SK-N-SH (cell line): ENCODE measurements at regions not wholly inside any gene's neighbourhood (a gene's known extent, or its start where the extent isn't known, plus 50 kb on each side); places are given as distances from the start of the nearest gene placed in this dataset.

Source experiments
- CTCF ChIA-PET: fragments of 300-600, 350-600 bp; formaldehyde crosslinking; extraction: SDS; loops from one replicate; lab custom pipeline; 2021; lab: Yijun Ruan, JAX
- POLR2A ChIA-PET: fragments of 350-600 bp; sonication (Branson Sonifier 250); formaldehyde crosslinking; extraction: SDS; loops from one replicate; lab custom pipeline; 2020; ENCODE audit warnings: antibody characterized with exemption, inconsistent platforms; lab: Yijun Ruan, JAX
- DNase-seq: peaks from one replicate; pipeline ENCODE4 v3.0.0; 2012
- H2AFZ ChIP-seq: fragments of 200-600 bp; sonication (generic); 2 replicates; pipeline ENCODE4 v1.8.1; 2016; ENCODE audit warnings: antibody characterized with exemption, mild to moderate bottlenecking, low read depth
- H3F3A ChIP-seq: fragments of 200-600 bp; sonication (generic); replicated peaks from 2 replicates; pipeline ENCODE3; 2016; ENCODE audit warnings: antibody characterized with exemption, mild to moderate bottlenecking; ENCODE audit not compliant: insufficient read depth
- H3K27ac ChIP-seq, 2 experiments: fragments of 200-500 bp in 1 of 2; fragments of 200-600 bp in 1 of 2; sonication (Bioruptor generic) in 1 of 2; sonication (generic), shearing (Covaris generic) in 1 of 2; 2 replicates each; pipeline versions ENCODE4 v1.5.1 to v1.6.1; 2014 to 2016; ENCODE audit warnings: low read depth in 2 of 2, inconsistent platforms in 1 of 2, low read length in 1 of 2, mild to moderate bottlenecking in 1 of 2, mixed read lengths in 1 of 2
- H3K27me3 ChIP-seq: fragments of 200-600 bp; sonication (generic), shearing (Covaris generic); 2 replicates; pipeline ENCODE4 v1.6.1; 2016; ENCODE audit warnings: mixed run types; ENCODE audit not compliant: insufficient read depth
- H3K36me3 ChIP-seq, 2 experiments: fragments of 200-500 bp in 1 of 2; fragments of 200-600 bp in 1 of 2; sonication (Bioruptor generic) in 1 of 2; sonication (generic) in 1 of 2; replicated peaks in 1 of 2; 2 replicates each; pipeline versions ENCODE3 to v1.5.1; 2014 to 2016; ENCODE audit warnings: low read length in 1 of 2, mild to moderate bottlenecking in 1 of 2; ENCODE audit not compliant: insufficient read depth in 2 of 2, control insufficient read depth in 1 of 2
- H3K4me1 ChIP-seq, 2 experiments: fragments of 200-500 bp in 1 of 2; fragments of 200-600 bp in 1 of 2; sonication (Bioruptor generic) in 1 of 2; sonication (generic), shearing (Covaris generic) in 1 of 2; 2 replicates each; pipeline versions ENCODE4 v1.5.1 to v1.6.1; 2014 to 2016; ENCODE audit warnings: low read depth in 1 of 2, low read length in 1 of 2, mixed run types in 1 of 2; ENCODE audit not compliant: insufficient read depth in 2 of 2, control insufficient read depth in 1 of 2
- H3K4me2 ChIP-seq: fragments of 200-600 bp; sonication (generic), shearing (Covaris generic); 2 replicates; pipeline ENCODE4 v1.6.1; 2017; ENCODE audit warnings: mixed run types
- H3K4me3 ChIP-seq, 2 experiments: fragments of 200-500 bp in 1 of 2; fragments of 200-600 bp in 1 of 2; sonication (Bioruptor generic) in 1 of 2; sonication (generic), shearing (Covaris generic) in 1 of 2; 2 replicates each; pipeline versions ENCODE4 v1.5.1 to v1.8.1; 2014 to 2016; ENCODE audit warnings: low read depth in 2 of 2, inconsistent platforms in 1 of 2, low read length in 1 of 2, mild to moderate bottlenecking in 1 of 2, mixed read lengths in 1 of 2, moderate library complexity in 1 of 2
- H3K79me2 ChIP-seq: fragments of 200-600 bp; sonication (generic); 2 replicates; pipeline ENCODE4 v1.8.1; 2017; ENCODE audit warnings: mild to moderate bottlenecking; ENCODE audit not compliant: insufficient read depth
- H3K9ac ChIP-seq: fragments of 200-600 bp; sonication (generic); 2 replicates; pipeline ENCODE4 v1.6.1; 2017; ENCODE audit warnings: mixed run types
- H3K9me2 ChIP-seq: fragments of 200-600 bp; sonication (generic); 2 replicates; pipeline ENCODE4 v1.6.1; 2017; ENCODE audit warnings: mixed run types
- H3K9me3 ChIP-seq: fragments of 200-600 bp; sonication (generic); 2 replicates; pipeline ENCODE4 v1.6.1; 2017; ENCODE audit warnings: mixed run types, mild to moderate bottlenecking, moderate library complexity
- H4K20me1 ChIP-seq: fragments of 200-600 bp; sonication (generic); 2 replicates; pipeline ENCODE4 v1.6.1; 2017; ENCODE audit warnings: mild to moderate bottlenecking, mixed run types; ENCODE audit not compliant: insufficient read depth
- CHD2 ChIP-seq: fragments of 150-350 bp; IDR thresholded peaks from 2 replicates; pipeline ENCODE4 v1.6.1; 2018; ENCODE audit warnings: low read length; ENCODE audit not compliant: partially characterized antibody
- EP300 ChIP-seq, 2 experiments: IDR thresholded peaks; 2 replicates each; pipeline versions ENCODE4 v1.4.0 to v1.6.1; 2012; ENCODE audit warnings: borderline replicate concordance in 1 of 2, low read depth in 1 of 2, low read length in 1 of 2
- FOXM1 ChIP-seq: IDR thresholded peaks from 2 replicates; pipeline ENCODE4 v1.4.0; 2012; ENCODE audit warnings: low read depth, mild to moderate bottlenecking
- MEF2A ChIP-seq: IDR thresholded peaks from 2 replicates; pipeline ENCODE4 v1.4.0; 2012; ENCODE audit warnings: low read depth, borderline replicate concordance
- TCF12 ChIP-seq: IDR thresholded peaks from 2 replicates; pipeline ENCODE4 v1.4.0; 2012
- WGBS: methylation state at CpG from one replicate; pipeline ENCODE4 v1.1.6; 2017; ENCODE audit warnings: low lambda C conversion rate; 5-methylcytosine and 5-hydroxymethylcytosine counted together
- TF ChIP-seq, protein P1 (sequence below): fragments of 200-600 bp; sonication (generic); IDR thresholded peaks from 2 replicates; pipeline ENCODE4 v1.6.1; 2017; ENCODE audit warnings: antibody characterized with exemption, mild to moderate bottlenecking, moderate library complexity
- TF ChIP-seq, protein P2 (sequence below): IDR thresholded peaks from 2 replicates; pipeline ENCODE4 v1.4.0; 2012; ENCODE audit warnings: low read depth
- TF ChIP-seq, protein P3 (sequence below): IDR thresholded peaks from 2 replicates; pipeline ENCODE4 v1.6.1; 2012; ENCODE audit warnings: mild to moderate bottlenecking, low read depth, low read length, moderate library complexity
- TF ChIP-seq, protein P4 (sequence below): fragments of 150-350 bp; IDR thresholded peaks from 2 replicates; pipeline ENCODE4 v1.6.1; 2016; ENCODE audit warnings: mild to moderate bottlenecking, low read depth, low read length

DNA sequence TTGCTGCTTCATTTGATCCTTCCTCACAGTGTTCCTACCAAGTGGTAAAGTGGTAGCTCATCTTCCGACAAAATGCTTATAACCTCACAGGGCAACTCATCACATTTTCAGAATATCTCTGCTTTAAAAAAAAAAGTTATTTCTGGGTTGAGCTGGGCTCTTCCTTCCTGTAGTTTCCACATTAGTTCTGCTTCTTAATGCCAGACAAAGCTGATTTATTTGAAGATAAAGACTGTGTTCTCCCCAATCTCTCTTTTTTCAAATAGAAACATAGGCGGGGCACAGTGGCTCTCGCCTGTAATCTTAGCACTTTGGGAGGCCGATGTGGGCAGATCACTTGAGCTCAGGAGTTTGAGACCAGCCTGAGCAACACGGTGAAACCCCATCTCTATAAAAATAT is 273.1 kb downstream of the ACTL7B start:
- Histone ChIP-seq H3K79me2 (no peaks in the 10 kb centered on the region), H3K4me1 (no peaks in the 10 kb centered on the region), H3K27ac (no peak overlapping the region)
- TF ChIP-seq, protein P1, sequence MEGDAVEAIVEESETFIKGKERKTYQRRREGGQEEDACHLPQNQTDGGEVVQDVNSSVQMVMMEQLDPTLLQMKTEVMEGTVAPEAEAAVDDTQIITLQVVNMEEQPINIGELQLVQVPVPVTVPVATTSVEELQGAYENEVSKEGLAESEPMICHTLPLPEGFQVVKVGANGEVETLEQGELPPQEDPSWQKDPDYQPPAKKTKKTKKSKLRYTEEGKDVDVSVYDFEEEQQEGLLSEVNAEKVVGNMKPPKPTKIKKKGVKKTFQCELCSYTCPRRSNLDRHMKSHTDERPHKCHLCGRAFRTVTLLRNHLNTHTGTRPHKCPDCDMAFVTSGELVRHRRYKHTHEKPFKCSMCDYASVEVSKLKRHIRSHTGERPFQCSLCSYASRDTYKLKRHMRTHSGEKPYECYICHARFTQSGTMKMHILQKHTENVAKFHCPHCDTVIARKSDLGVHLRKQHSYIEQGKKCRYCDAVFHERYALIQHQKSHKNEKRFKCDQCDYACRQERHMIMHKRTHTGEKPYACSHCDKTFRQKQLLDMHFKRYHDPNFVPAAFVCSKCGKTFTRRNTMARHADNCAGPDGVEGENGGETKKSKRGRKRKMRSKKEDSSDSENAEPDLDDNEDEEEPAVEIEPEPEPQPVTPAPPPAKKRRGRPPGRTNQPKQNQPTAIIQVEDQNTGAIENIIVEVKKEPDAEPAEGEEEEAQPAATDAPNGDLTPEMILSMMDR = no peak
- TF ChIP-seq, protein P2, sequence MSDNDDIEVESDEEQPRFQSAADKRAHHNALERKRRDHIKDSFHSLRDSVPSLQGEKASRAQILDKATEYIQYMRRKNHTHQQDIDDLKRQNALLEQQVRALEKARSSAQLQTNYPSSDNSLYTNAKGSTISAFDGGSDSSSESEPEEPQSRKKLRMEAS = no peak
- TF ChIP-seq EP300 (IDR thresholded peaks at IDR 0.05; ENCODE audit: borderline replicate concordance in 1 of 2, low read depth in 1 of 2, low read length in 1 of 2) (no peak), MEF2A (no peak), FOXM1 (no peak), TCF12 (no peak), CHD2 (no peak)
- TF ChIP-seq, protein P3, sequence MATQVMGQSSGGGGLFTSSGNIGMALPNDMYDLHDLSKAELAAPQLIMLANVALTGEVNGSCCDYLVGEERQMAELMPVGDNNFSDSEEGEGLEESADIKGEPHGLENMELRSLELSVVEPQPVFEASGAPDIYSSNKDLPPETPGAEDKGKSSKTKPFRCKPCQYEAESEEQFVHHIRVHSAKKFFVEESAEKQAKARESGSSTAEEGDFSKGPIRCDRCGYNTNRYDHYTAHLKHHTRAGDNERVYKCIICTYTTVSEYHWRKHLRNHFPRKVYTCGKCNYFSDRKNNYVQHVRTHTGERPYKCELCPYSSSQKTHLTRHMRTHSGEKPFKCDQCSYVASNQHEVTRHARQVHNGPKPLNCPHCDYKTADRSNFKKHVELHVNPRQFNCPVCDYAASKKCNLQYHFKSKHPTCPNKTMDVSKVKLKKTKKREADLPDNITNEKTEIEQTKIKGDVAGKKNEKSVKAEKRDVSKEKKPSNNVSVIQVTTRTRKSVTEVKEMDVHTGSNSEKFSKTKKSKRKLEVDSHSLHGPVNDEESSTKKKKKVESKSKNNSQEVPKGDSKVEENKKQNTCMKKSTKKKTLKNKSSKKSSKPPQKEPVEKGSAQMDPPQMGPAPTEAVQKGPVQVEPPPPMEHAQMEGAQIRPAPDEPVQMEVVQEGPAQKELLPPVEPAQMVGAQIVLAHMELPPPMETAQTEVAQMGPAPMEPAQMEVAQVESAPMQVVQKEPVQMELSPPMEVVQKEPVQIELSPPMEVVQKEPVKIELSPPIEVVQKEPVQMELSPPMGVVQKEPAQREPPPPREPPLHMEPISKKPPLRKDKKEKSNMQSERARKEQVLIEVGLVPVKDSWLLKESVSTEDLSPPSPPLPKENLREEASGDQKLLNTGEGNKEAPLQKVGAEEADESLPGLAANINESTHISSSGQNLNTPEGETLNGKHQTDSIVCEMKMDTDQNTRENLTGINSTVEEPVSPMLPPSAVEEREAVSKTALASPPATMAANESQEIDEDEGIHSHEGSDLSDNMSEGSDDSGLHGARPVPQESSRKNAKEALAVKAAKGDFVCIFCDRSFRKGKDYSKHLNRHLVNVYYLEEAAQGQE = no peak
- TF ChIP-seq, protein P4, sequence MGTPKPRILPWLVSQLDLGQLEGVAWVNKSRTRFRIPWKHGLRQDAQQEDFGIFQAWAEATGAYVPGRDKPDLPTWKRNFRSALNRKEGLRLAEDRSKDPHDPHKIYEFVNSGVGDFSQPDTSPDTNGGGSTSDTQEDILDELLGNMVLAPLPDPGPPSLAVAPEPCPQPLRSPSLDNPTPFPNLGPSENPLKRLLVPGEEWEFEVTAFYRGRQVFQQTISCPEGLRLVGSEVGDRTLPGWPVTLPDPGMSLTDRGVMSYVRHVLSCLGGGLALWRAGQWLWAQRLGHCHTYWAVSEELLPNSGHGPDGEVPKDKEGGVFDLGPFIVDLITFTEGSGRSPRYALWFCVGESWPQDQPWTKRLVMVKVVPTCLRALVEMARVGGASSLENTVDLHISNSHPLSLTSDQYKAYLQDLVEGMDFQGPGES = no peak
- TF ChIP-seq, all 33 proteins: peak for 0
- ChIA-PET POLR2A (no interaction called here), CTCF (interaction anchor here (1.3 to 1.8 kb wide), 2 partner anchors 17 to 19 kb away, joined by 3 to 5 read pairs; no protein-coding TSS in a partner anchor)
- Histone ChIP-seq H4K20me1 (no peaks in the 10 kb centered on the region), H3K9ac (no peak overlapping the region), H2AFZ (no peak overlapping the region), H3K36me3 (no peaks in the 10 kb centered on the region), H3K4me3 (no peak overlapping the region), H3K9me2 (no peaks in the 10 kb centered on the region), H3K4me2 (no peak overlapping the region), H3K27me3 (peaks cover 34% of the 10 kb centered on the region; the same call in 1 of the 2 replicates), H3F3A (no peaks in the 10 kb centered on the region), H3K9me3 (no peaks in the 10 kb centered on the region)
- WGBS = 26% methylated on average over 5 of the region's 5 CpGs
- DNase-seq = no peak
